Smooth muscle cell (in vitro differentiated cells): ENCODE measurements at regions not wholly inside any gene's neighbourhood (a gene's known extent, or its start where the extent isn't known, plus 50 kb on each side); places are given as distances from the start of the nearest gene placed in this dataset.

Source experiments
- DNase-seq: peaks from one replicate; lab custom pipeline; 2025; ENCODE audit not compliant: unreplicated experiment; lab: John Stamatoyannopoulos, UW
- H2AFZ ChIP-seq: fragments of 200-600 bp; sonication (generic); 2 replicates; pipeline ENCODE4 v1.6.0; 2016; ENCODE audit warnings: antibody characterized with exemption, low read depth, mild to moderate bottlenecking
- H3F3A ChIP-seq: fragments of 200-600 bp; sonication (generic); 2 replicates; pipeline ENCODE4 v1.6.0; 2017; ENCODE audit warnings: antibody characterized with exemption, low read depth
- H3K27ac ChIP-seq: fragments of 200-600 bp; sonication (generic); 2 replicates; pipeline ENCODE4 v1.5.1; 2016; ENCODE audit warnings: low read depth, mild to moderate bottlenecking
- H3K27me3 ChIP-seq: fragments of 200-600 bp; sonication (generic); 2 replicates; pipeline ENCODE4 v1.6.1; 2016; ENCODE audit warnings: low read depth, mild to moderate bottlenecking
- H3K36me3 ChIP-seq: fragments of 200-600 bp; sonication (generic); 2 replicates; pipeline ENCODE4 v1.5.1; 2016; ENCODE audit warnings: low read depth
- H3K4me1 ChIP-seq: fragments of 200-600 bp; sonication (generic); 2 replicates; pipeline ENCODE4 v1.5.1; 2016; ENCODE audit warnings: low read depth
- H3K4me2 ChIP-seq: fragments of 200-600 bp; sonication (generic); 2 replicates; pipeline ENCODE4 v1.6.0; 2016; ENCODE audit warnings: mild to moderate bottlenecking
- H3K4me3 ChIP-seq: fragments of 200-600 bp; sonication (generic); 2 replicates; pipeline ENCODE4 v1.5.1; 2016; ENCODE audit warnings: mild to moderate bottlenecking
- H3K79me2 ChIP-seq: fragments of 200-600 bp; sonication (generic); 2 replicates; pipeline ENCODE4 v1.6.0; 2016; ENCODE audit warnings: low read depth, mild to moderate bottlenecking
- H3K9ac ChIP-seq: fragments of 200-600 bp; sonication (generic); 2 replicates; pipeline ENCODE4 v1.6.0; 2016; ENCODE audit warnings: low read depth
- H3K9me3 ChIP-seq: fragments of 200-600 bp; sonication (generic); replicated peaks from 2 replicates; pipeline ENCODE4 v1.5.1; 2016; ENCODE audit warnings: low read depth
- H4K20me1 ChIP-seq: fragments of 200-600 bp; sonication (generic); 2 replicates; pipeline ENCODE4 v1.6.0; 2016; ENCODE audit warnings: low read depth
- CTCF ChIP-seq: fragments of 200-600 bp; sonication (generic); IDR thresholded peaks from 2 replicates; pipeline ENCODE4 v1.5.1; 2017; ENCODE audit warnings: borderline replicate concordance, mild to moderate bottlenecking, antibody characterized with exemption; ENCODE audit not compliant: insufficient read depth, poor library complexity, severe bottlenecking
- WGBS: methylation state at CpG from one replicate; pipeline ENCODE4 v1.1.7; 2016; ENCODE audit warnings: low lambda C conversion rate; 5-methylcytosine and 5-hydroxymethylcytosine counted together

DNA sequence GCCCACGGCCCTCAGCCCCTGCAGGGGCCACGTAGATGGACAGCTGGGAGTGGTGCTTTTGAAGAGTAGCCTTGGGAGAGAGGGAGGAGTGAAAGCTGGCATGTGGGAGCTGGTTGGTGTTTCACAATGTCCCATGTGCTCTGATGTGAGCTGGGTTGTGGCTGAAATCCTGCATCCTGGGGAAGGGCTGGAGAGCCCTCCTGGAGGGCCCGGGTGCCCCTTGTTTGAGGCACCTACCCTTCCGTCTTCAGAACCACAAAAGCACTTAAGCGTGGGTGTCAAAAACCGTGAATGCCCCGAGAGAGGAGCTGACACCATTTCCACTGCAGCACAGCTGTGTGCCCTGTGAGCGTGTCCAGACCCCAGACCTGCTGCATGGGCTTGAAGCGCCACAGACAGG is 199.1 kb upstream of the ZNF618 start:
- Histone ChIP-seq H3K4me3 (no peak overlapping the region), H3F3A (no peaks in the 10 kb centered on the region), H3K27ac (no peak overlapping the region), H3K4me2 (no peak overlapping the region), H4K20me1 (no peaks in the 10 kb centered on the region), H3K79me2 (no peaks in the 10 kb centered on the region), H3K36me3 (no peaks in the 10 kb centered on the region), H3K9me3 (no peaks in the 10 kb centered on the region), H3K27me3 (no peaks in the 10 kb centered on the region), H2AFZ (no peak overlapping the region), H3K4me1 (no peaks in the 10 kb centered on the region), H3K9ac (no peak overlapping the region)
- TF ChIP-seq CTCF = no peak
- WGBS = 76% methylated on average over 9 of the region's 9 CpGs
- no peak for DNase-seq

GRCh38 chr9:113677569-113677968 is 198.5 kb upstream of the ZNF618 start:
- no peaks in the 10 kb centered on the region for H3K27me3 ChIP-seq
- no peaks in the 10 kb centered on the region for H3K79me2 ChIP-seq
- no peak overlapping the region for H3K27ac ChIP-seq
- no peak for TF ChIP-seq CTCF
- no peak overlapping the region for H3K4me2 ChIP-seq
- 96% methylated on average over 4 of the region's 4 CpGs for whole genome bisulfite sequencing
- no peak overlapping the region for H2AFZ ChIP-seq
- no peaks in the 10 kb centered on the region for H3F3A ChIP-seq
- no peak for DNase-seq
- no peaks in the 10 kb centered on the region for H3K9me3 ChIP-seq
- no peak overlapping the region for H3K4me3 ChIP-seq
- no peaks in the 10 kb centered on the region for H4K20me1 ChIP-seq
- no peak overlapping the region for H3K9ac ChIP-seq
- no peaks in the 10 kb centered on the region for H3K36me3 ChIP-seq
- no peaks in the 10 kb centered on the region for H3K4me1 ChIP-seq

DNA sequence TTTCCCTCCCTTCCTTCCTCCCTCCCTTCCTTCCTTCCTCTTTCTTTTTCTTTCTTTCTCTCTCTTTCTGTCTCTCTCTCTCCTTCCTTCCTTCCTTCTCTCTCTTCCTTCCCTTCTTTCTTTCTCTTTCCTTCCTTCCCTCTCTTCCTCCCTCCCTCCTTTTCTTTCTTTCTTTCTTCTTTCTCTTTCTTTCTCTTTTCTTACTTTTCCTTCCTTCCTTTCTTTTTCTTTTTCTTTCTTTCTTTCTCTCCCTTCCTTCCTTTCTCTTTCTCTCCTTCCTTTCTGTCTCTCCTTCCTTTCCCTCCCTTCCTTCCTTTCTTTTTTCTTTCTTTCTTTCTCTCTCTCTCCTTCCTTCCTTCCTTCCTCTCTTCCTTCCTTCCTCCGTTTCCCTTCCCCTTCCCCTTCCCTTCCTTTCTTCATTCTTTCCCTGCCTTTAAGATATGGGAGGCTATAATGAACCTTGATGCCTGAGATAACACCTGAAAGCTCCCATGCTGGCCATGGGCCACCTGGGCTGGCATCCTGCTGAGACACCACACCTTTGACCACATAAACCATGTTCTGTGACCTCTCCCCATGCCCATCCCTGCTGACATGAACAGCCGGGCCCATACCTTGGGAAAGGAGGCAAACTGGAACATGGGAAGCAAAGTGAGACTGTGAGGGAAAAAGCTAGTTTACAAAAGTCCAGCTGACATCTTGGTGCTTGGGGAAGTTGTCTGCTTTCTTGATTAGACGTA is 197.8 kb upstream of the ZNF618 start:
- DNase-seq = no peak
- H3F3A ChIP-seq = no peaks in the 10 kb centered on the region
- no peaks in the 10 kb centered on the region for H3K27me3 ChIP-seq
- H3K4me3 ChIP-seq = no peak overlapping the region
- TF ChIP-seq CTCF = no peak
- no peak overlapping the region for H2AFZ ChIP-seq
- H3K4me1 ChIP-seq = no peaks in the 10 kb centered on the region
- H3K27ac ChIP-seq = no peak overlapping the region
- 88% methylated on average over 3 of the region's 3 CpGs for WGBS
- no peak overlapping the region for H3K9ac ChIP-seq
- H4K20me1 ChIP-seq = no peaks in the 10 kb centered on the region
- no peaks in the 10 kb centered on the region for H3K36me3 ChIP-seq
- H3K4me2 ChIP-seq = no peak overlapping the region
- no peaks in the 10 kb centered on the region for H3K9me3 ChIP-seq
- H3K79me2 ChIP-seq = no peaks in the 10 kb centered on the region

GRCh38 chr9:113678859-113679256 is 197.3 kb upstream of the ZNF618 start:
- 67% methylated on average over 2 of the region's 2 CpGs for WGBS
- H3K36me3 ChIP-seq = no peaks in the 10 kb centered on the region
- no peak overlapping the region for H3K9ac ChIP-seq
- no peak for DNase-seq
- no peaks in the 10 kb centered on the region for H3K4me1 ChIP-seq
- H3K9me3 ChIP-seq = no peaks in the 10 kb centered on the region
- H3K27ac ChIP-seq = no peak overlapping the region
- H4K20me1 ChIP-seq = no peaks in the 10 kb centered on the region
- H3K4me3 ChIP-seq = no peak overlapping the region
- no peak overlapping the region for H2AFZ ChIP-seq
- TF ChIP-seq CTCF = no peak
- H3K79me2 ChIP-seq = no peaks in the 10 kb centered on the region
- no peaks in the 10 kb centered on the region for H3K27me3 ChIP-seq
- H3F3A ChIP-seq = no peaks in the 10 kb centered on the region
- no peak overlapping the region for H3K4me2 ChIP-seq
